Left ventricle myocardium inferior (tissue), 1 donor: ENCODE measurements at regions not wholly inside any gene's neighbourhood (a gene's known extent, or its start where the extent isn't known, plus 50 kb on each side); places are given as distances from the start of the nearest gene placed in this dataset.

ENCODE experiments used
- DNase-seq: peaks from one replicate; pipeline ENCODE4 v3.0.0-alpha.2; 2020
- H3K27ac ChIP-seq: fragments of 200-600 bp; replicated peaks from 2 replicates; pipeline ENCODE4 v1.8.0; 2021
- H3K27me3 ChIP-seq: fragments of 200-600 bp; 2 replicates; pipeline ENCODE4 v1.8.0; 2021; ENCODE audit warnings: low read depth
- H3K36me3 ChIP-seq: fragments of 200-600 bp; 2 replicates; pipeline ENCODE4 v1.8.0; 2021
- H3K4me1 ChIP-seq: fragments of 200-600 bp; 2 replicates; pipeline ENCODE4 v1.8.0; 2021
- H3K4me3 ChIP-seq: fragments of 200-600 bp; 2 replicates; pipeline ENCODE4 v1.8.0; 2021; ENCODE audit warnings: mild to moderate bottlenecking, moderate library complexity
- H3K9me3 ChIP-seq: fragments of 200-600 bp; replicated peaks from 2 replicates; pipeline ENCODE4 v1.8.0; 2021
- intact Hi-C: fragments of 100-400 bp; cut with micrococcal nuclease; formaldehyde crosslinking; loops from one replicate; pipeline ENCODE4 v1.11.0; 2022
- TF ChIP-seq, protein P1 (sequence below): fragments of 200-600 bp; IDR thresholded peaks from 2 replicates; pipeline ENCODE4 v1.8.0; 2021; ENCODE audit warnings: antibody characterized with exemption, mild to moderate bottlenecking, borderline replicate concordance
- donor health status: DM: no; HTN: yes; CAD: no; lungs with severe emphysema.

DNA sequence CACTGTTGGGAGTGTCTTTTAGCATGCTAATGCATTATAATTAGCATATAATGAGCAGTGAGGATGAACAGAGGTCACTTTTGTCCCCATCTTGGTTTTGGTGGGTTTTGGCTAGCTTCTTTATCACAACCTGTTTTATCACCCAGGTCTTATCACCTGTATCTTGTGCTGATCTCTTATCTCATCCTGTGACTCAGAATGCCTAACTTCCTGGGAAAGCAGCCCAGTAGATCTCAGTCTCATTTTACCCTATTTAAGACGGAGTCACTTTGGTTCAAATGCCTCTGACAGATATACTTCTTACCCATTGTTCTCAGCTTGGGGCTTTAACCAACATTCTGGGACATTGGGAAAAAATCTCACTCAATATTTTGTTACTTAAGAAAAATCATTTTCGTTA lies 348.7 kb downstream of the PBX1 start:
- peaks cover 9% of the 10 kb centered on the region for H3K4me1 ChIP-seq
- H3K4me3 ChIP-seq = no peak overlapping the region
- no peaks in the 10 kb centered on the region for H3K36me3 ChIP-seq
- H3K27ac ChIP-seq = no peak overlapping the region
- H3K27me3 ChIP-seq = no peaks in the 10 kb centered on the region
- TF ChIP-seq, protein P1, sequence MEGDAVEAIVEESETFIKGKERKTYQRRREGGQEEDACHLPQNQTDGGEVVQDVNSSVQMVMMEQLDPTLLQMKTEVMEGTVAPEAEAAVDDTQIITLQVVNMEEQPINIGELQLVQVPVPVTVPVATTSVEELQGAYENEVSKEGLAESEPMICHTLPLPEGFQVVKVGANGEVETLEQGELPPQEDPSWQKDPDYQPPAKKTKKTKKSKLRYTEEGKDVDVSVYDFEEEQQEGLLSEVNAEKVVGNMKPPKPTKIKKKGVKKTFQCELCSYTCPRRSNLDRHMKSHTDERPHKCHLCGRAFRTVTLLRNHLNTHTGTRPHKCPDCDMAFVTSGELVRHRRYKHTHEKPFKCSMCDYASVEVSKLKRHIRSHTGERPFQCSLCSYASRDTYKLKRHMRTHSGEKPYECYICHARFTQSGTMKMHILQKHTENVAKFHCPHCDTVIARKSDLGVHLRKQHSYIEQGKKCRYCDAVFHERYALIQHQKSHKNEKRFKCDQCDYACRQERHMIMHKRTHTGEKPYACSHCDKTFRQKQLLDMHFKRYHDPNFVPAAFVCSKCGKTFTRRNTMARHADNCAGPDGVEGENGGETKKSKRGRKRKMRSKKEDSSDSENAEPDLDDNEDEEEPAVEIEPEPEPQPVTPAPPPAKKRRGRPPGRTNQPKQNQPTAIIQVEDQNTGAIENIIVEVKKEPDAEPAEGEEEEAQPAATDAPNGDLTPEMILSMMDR = no peak
- no peak for DNase-seq
- intact Hi-C loops = no loop called here
- no peaks in the 10 kb centered on the region for H3K9me3 ChIP-seq

DNA sequence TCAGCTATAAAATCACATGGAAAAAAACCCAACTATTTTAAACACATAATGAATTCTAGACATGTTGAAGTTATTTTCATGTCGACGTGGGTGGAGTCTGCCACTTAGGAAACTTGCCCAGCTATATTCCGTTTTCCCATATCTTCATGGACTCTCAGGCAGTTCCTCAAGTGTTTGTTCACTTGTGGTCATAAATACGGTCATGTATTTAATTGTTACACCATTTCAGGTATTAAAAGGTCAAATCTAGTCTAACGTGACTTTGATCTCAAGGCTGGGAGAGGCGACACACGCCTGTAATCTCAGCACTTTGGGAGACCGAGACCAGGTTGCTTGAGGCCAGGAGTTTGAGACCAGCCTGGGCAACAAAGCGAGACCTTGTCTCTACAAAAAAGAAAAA lies 346.9 kb downstream of the PBX1 start:
- Histone ChIP-seq H3K4me1 (no peaks in the 10 kb centered on the region), H3K27ac (no peak overlapping the region), H3K4me3 (no peak overlapping the region), H3K27me3 (no peaks in the 10 kb centered on the region), H3K9me3 (no peaks in the 10 kb centered on the region), H3K36me3 (no peaks in the 10 kb centered on the region)
- intact Hi-C loops = no loop called here
- TF ChIP-seq, protein P1 = no peak
- no peak for DNase-seq

DNA sequence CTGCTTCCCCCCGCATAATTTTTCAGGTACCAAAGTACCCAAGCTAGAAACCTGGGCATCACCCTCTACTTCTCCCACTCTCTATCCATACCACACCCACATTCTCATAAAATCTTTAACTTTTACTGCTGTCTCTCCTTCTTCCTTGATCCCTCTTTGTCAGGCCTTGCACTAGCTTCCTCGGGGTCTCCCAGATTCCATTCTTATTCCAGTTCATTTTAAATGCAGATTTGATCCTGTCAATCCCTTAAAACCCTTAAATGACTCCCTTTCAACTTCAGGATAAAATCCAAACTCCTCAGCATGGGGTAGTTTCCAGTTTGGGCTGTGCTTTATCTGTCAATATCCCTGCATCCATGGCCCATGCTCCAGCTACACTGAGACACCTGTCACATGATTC lies 343.5 kb downstream of the PBX1 start:
- Histone ChIP-seq H3K27me3 (no peaks in the 10 kb centered on the region), H3K27ac (no peak overlapping the region), H3K9me3 (peaks cover 11% of the 10 kb centered on the region), H3K36me3 (no peaks in the 10 kb centered on the region), H3K4me3 (no peak overlapping the region), H3K4me1 (no peaks in the 10 kb centered on the region)
- TF ChIP-seq, protein P1 = no peak
- DNase-seq = no peak
- intact Hi-C loops = no loop called here
